Activated gamma-delta T cell (primary cell): ENCODE measurements at regions not wholly inside any gene's neighbourhood (a gene's known extent, or its start where the extent isn't known, plus 50 kb on each side); places are given as distances from the start of the nearest gene placed in this dataset.

ENCODE experiments used
- DNase-seq: peaks from one replicate; lab custom pipeline; 2025; lab: John Stamatoyannopoulos, UW

- DNase-seq: no peak
Observed at GRCh38 chr10:108421266-108421665, 1256.8 kb upstream of the SORCS1 start.

- no peak for DNase-seq
Observed at GRCh38 chr10:108413954-108414353, 1249.4 kb upstream of the SORCS1 start.

- no peak for DNase-seq
Observed at GRCh38 chr10:108412323-108412722, 1247.8 kb upstream of the SORCS1 start.

- DNase-seq: no peak
Observed at GRCh38 chr10:108411894-108412293, 1247.4 kb upstream of the SORCS1 start.

GRCh38 chr10:108411206-108411605 lies 1246.7 kb upstream of the SORCS1 start:
- DNase-seq: no peak

GRCh38 chr10:108410236-108410635 lies 1245.7 kb upstream of the SORCS1 start:
- no peak for DNase-seq

- no peak for DNase-seq
Observed at GRCh38 chr10:108409306-108409705, 1244.8 kb upstream of the SORCS1 start.

- no peak for DNase-seq
Observed at GRCh38 chr10:108404155-108404554, 1239.6 kb upstream of the SORCS1 start.

GRCh38 chr10:108399465-108399864 lies 1235.0 kb upstream of the SORCS1 start:
- DNase-seq: no peak

- DNase-seq: no peak
Observed at GRCh38 chr10:108393089-108393488, 1228.6 kb upstream of the SORCS1 start.

- no peak for DNase-seq
Observed at GRCh38 chr10:108392286-108392685, 1227.8 kb upstream of the SORCS1 start.

- DNase-seq: no peak
Observed at GRCh38 chr10:108388706-108389105, 1224.2 kb upstream of the SORCS1 start.

GRCh38 chr10:108385963-108386362 lies 1221.5 kb upstream of the SORCS1 start:
- DNase-seq: no peak

- DNase-seq: no peak
Observed at GRCh38 chr10:108384378-108384777, 1219.9 kb upstream of the SORCS1 start.

- DNase-seq: no peak
Observed at GRCh38 chr10:108378779-108379178, 1214.3 kb upstream of the SORCS1 start.

GRCh38 chr10:108375691-108376090 lies 1211.2 kb upstream of the SORCS1 start:
- DNase-seq: no peak

- DNase-seq: no peak
Observed at GRCh38 chr10:108374991-108375390, 1210.5 kb upstream of the SORCS1 start.

- DNase-seq: no peak
Observed at GRCh38 chr10:108365541-108365940, 1201.0 kb upstream of the SORCS1 start.

- no peak for DNase-seq
Observed at GRCh38 chr10:108363576-108363975, 1199.1 kb upstream of the SORCS1 start.

- DNase-seq: no peak
Observed at GRCh38 chr10:108362961-108363360, 1198.5 kb upstream of the SORCS1 start.

GRCh38 chr10:108362296-108362695 lies 1197.8 kb upstream of the SORCS1 start:
- DNase-seq: no peak

GRCh38 chr10:108360187-108360586 lies 1195.7 kb upstream of the SORCS1 start:
- no peak for DNase-seq

- no peak for DNase-seq
Observed at GRCh38 chr10:108358912-108359311, 1194.4 kb upstream of the SORCS1 start.

GRCh38 chr10:108352771-108353170 lies 1188.3 kb upstream of the SORCS1 start:
- no peak for DNase-seq

GRCh38 chr10:108348215-108348614 lies 1183.7 kb upstream of the SORCS1 start:
- no peak for DNase-seq
